MM.1S (cell line): ENCODE measurements at regions not wholly inside any gene's neighbourhood (a gene's known extent, or its start where the extent isn't known, plus 50 kb on each side); places are given as distances from the start of the nearest gene placed in this dataset.
"Not testable (repeated sequence)": the region's sequence is repeated elsewhere in the genome, so short reads cannot be mapped to it uniquely, and the experiment has no call there.

Experiments
- DNase-seq: peaks from one replicate; pipeline ENCODE4 v3.0.0-alpha.2; 2015
- H2AFZ ChIP-seq: fragments of 300-600 bp; sonication (generic); 2 replicates; pipeline ENCODE4 v1.6.0; 2016; ENCODE audit warnings: antibody characterized with exemption, low read length
- H3F3A ChIP-seq: fragments of 300-600 bp; sonication (generic); 2 replicates; pipeline ENCODE4 v1.6.1; 2016; ENCODE audit warnings: mild to moderate bottlenecking, antibody characterized with exemption, low read length, moderate library complexity, mixed read lengths; ENCODE audit not compliant: insufficient read depth
- H3K27ac ChIP-seq: fragments of 300-600 bp; sonication (generic); 2 replicates; pipeline ENCODE4 v1.5.1; 2016; ENCODE audit warnings: mild to moderate bottlenecking, low read length
- H3K27me3 ChIP-seq: fragments of 300-600 bp; sonication (generic); replicated peaks from 2 replicates; pipeline ENCODE4 v1.6.0; 2016; ENCODE audit warnings: low read length; ENCODE audit not compliant: insufficient read depth
- H3K36me3 ChIP-seq: fragments of 300-600 bp; sonication (generic); replicated peaks from 2 replicates; pipeline ENCODE4 v1.6.1; 2016; ENCODE audit warnings: mild to moderate bottlenecking, low read length, mixed read lengths; ENCODE audit not compliant: insufficient read depth
- H3K4me1 ChIP-seq: fragments of 300-600 bp; sonication (generic); 2 replicates; pipeline ENCODE4 v1.6.1; 2016; ENCODE audit warnings: low read length, mixed read lengths
- H3K4me2 ChIP-seq: fragments of 300-600 bp; sonication (generic); 2 replicates; pipeline ENCODE4 v1.6.0; 2016; ENCODE audit warnings: low read depth, low read length
- H3K4me3 ChIP-seq: fragments of 300-600 bp; sonication (generic); 2 replicates; pipeline ENCODE4 v1.5.1; 2016; ENCODE audit warnings: low read length, mixed read lengths
- H3K79me2 ChIP-seq: fragments of 300-600 bp; sonication (generic); 2 replicates; pipeline ENCODE4 v1.6.1; 2016; ENCODE audit warnings: mixed run types, low read length, mixed read lengths
- H3K9ac ChIP-seq: fragments of 300-600 bp; sonication (generic); 2 replicates; pipeline ENCODE4 v1.6.1; 2016; ENCODE audit warnings: low read length, mixed read lengths
- H3K9me2 ChIP-seq: fragments of 300-600 bp; sonication (generic); replicated peaks from 2 replicates; pipeline ENCODE4 v1.6.1; 2016; ENCODE audit warnings: mild to moderate bottlenecking, low read length, mixed read lengths; ENCODE audit not compliant: insufficient read depth
- H3K9me3 ChIP-seq: fragments of 300-600 bp; sonication (generic); replicated peaks from 2 replicates; pipeline ENCODE4 v1.6.1; 2016; ENCODE audit warnings: mild to moderate bottlenecking, low read length, mixed read lengths; ENCODE audit not compliant: insufficient read depth
- H4K20me1 ChIP-seq: fragments of 300-600 bp; sonication (generic); 2 replicates; pipeline ENCODE4 v1.6.1; 2016; ENCODE audit warnings: mild to moderate bottlenecking, low read length, moderate library complexity, mixed read lengths; ENCODE audit not compliant: insufficient read depth
- CTCF ChIP-seq: fragments of 300-600 bp; sonication (generic); IDR thresholded peaks from 2 replicates; pipeline ENCODE4 v1.5.1; 2016; ENCODE audit warnings: antibody characterized with exemption, low read length, mixed read lengths
- EZH2 ChIP-seq: fragments of 300-600 bp; sonication (generic); optimal IDR thresholded peaks from 2 replicates; pipeline ENCODE3; 2017; ENCODE audit warnings: low read depth, mild to moderate bottlenecking, antibody characterized with exemption, low read length, mixed read lengths
- EZH2phosphoT487 ChIP-seq: fragments of 300-600 bp; sonication (generic); IDR thresholded peaks from 2 replicates; pipeline ENCODE4 v1.6.1; 2018; ENCODE audit warnings: antibody characterized with exemption, low read length

- TF ChIP-seq EZH2phosphoT487: no peak
- H3K9me3 ChIP-seq: no peaks in the 10 kb centered on the region
- H4K20me1 ChIP-seq: no peaks in the 10 kb centered on the region
- no peak overlapping the region for H3K4me3 ChIP-seq
- H3K4me1 ChIP-seq: no peaks in the 10 kb centered on the region
- H3K27ac ChIP-seq: no peak overlapping the region
- H2AFZ ChIP-seq: no peak overlapping the region
- no peak for DNase-seq
- H3K9ac ChIP-seq: no peak overlapping the region
- H3K79me2 ChIP-seq: no peaks in the 10 kb centered on the region
- H3K4me2 ChIP-seq: no peak overlapping the region
- no peaks in the 10 kb centered on the region for H3K27me3 ChIP-seq
- H3K9me2 ChIP-seq: no peaks in the 10 kb centered on the region
- H3K36me3 ChIP-seq: no peaks in the 10 kb centered on the region
- no peaks in the 10 kb centered on the region for H3F3A ChIP-seq
These were observed 70.6 kb upstream of the MEDAG start for GRCh38 chr13:30835442-30835841.

- DNase-seq: no peak
- no peaks in the 10 kb centered on the region for H3F3A ChIP-seq
- no peak overlapping the region for H3K4me3 ChIP-seq
- H3K4me2 ChIP-seq: no peak overlapping the region
- TF ChIP-seq EZH2 (no peak), EZH2phosphoT487 (no peak), CTCF (no peak)
- no peaks in the 10 kb centered on the region for H3K27me3 ChIP-seq
- H3K4me1 ChIP-seq: no peaks in the 10 kb centered on the region
- H3K9me3 ChIP-seq: no peaks in the 10 kb centered on the region
- no peaks in the 10 kb centered on the region for H3K36me3 ChIP-seq
- no peaks in the 10 kb centered on the region for H3K9me2 ChIP-seq
- no peaks in the 10 kb centered on the region for H3K79me2 ChIP-seq
- no peaks in the 10 kb centered on the region for H4K20me1 ChIP-seq
- no peak overlapping the region for H2AFZ ChIP-seq
- no peak overlapping the region for H3K27ac ChIP-seq
- no peak overlapping the region for H3K9ac ChIP-seq
These were observed 68.6 kb upstream of the MEDAG start for GRCh38 chr13:30837227-30838159.

GRCh38 chr13:30839636-30840035, 66.4 kb upstream of the MEDAG start:
- H3K36me3 ChIP-seq, H2AFZ ChIP-seq, H3K4me3 ChIP-seq, H3F3A ChIP-seq, H3K9me3 ChIP-seq, H3K27ac ChIP-seq, H3K4me1 ChIP-seq, DNase-seq, H3K27me3 ChIP-seq, H3K79me2 ChIP-seq, H3K4me2 ChIP-seq, H3K9me2 ChIP-seq, H4K20me1 ChIP-seq, H3K9ac ChIP-seq: not testable (repeated sequence)

- Histone ChIP-seq H2AFZ (no peak overlapping the region), H3K36me3 (no peaks in the 10 kb centered on the region), H3K4me3 (no peak overlapping the region), H3K4me2 (no peak overlapping the region), H3K9me3 (no peaks in the 10 kb centered on the region), H3F3A (no peaks in the 10 kb centered on the region), H3K79me2 (no peaks in the 10 kb centered on the region), H3K9me2 (no peaks in the 10 kb centered on the region), H3K9ac (no peak overlapping the region), H3K27me3 (no peaks in the 10 kb centered on the region), H3K4me1 (no peaks in the 10 kb centered on the region), H3K27ac (no peak overlapping the region), H4K20me1 (no peaks in the 10 kb centered on the region)
- TF ChIP-seq CTCF: no peak
- no peak for TF ChIP-seq EZH2
- no peak for TF ChIP-seq EZH2phosphoT487
- no peak for DNase-seq
These were observed 65.6 kb upstream of the MEDAG start for GRCh38 chr13:30840515-30840914.
